ENCODE measurements at regions not wholly inside any gene's neighbourhood (a gene's known extent, or its start where the extent isn't known, plus 50 kb on each side); places are given as distances from the start of the nearest gene placed in this dataset.

GRCh38 chr1:87535551-87535950 is 206.9 kb downstream of the LMO4 start:
- Histone ChIP-seq H3K27ac (ENCODE audit: low read depth, low read length, poor library complexity, severe bottlenecking) (no peak overlapping the region), H3K27me3 (replicated peaks; ENCODE audit: insufficient read depth, low read depth, low read length, poor library complexity) (no peaks in the 10 kb centered on the region), H3K4me1 (ENCODE audit: insufficient read depth, low read length, poor library complexity, severe bottlenecking) (no peaks in the 10 kb centered on the region), H3K9me3 (ENCODE audit: low read depth, low read length, poor library complexity, severe bottlenecking) (no peaks in the 10 kb centered on the region), H3K4me3 (ENCODE audit: low read depth, low read length, poor library complexity, severe bottlenecking) (no peak overlapping the region), H3K36me3 (ENCODE audit: insufficient read depth, low read length, poor library complexity, severe bottlenecking) (no peaks in the 10 kb centered on the region)
- TF ChIP-seq EZH2 (IDR thresholded peaks at IDR 0.05; ENCODE audit: borderline replicate concordance, low read depth, low read length, poor library complexity, severe bottlenecking) (no peak), CTCF (conservative IDR thresholded peaks at IDR 0.05; ENCODE audit: low read depth, low read length) (no peak)
- ChIA-PET CTCF (no interaction called here), POLR2A (ENCODE audit: low non-redundant PET) (interaction anchor here (0.6 kb wide), 1 partner anchor 10 kb away, joined by 3 read pairs; no protein-coding TSS in a partner anchor)
- no TSS peak for BruUV-seq (replicated peaks)
- no peak for DNase-seq (ENCODE audit: low spot score)
- intact Hi-C loops (cut with micrococcal nuclease; ENCODE audit: unreplicated experiment), result no loop called here

- no peak overlapping the region for H3K4me3 ChIP-seq (ENCODE audit: low read depth, low read length, poor library complexity, severe bottlenecking)
- no peak for DNase-seq (ENCODE audit: low spot score)
- H3K9me3 ChIP-seq (ENCODE audit: low read depth, low read length, poor library complexity, severe bottlenecking), result peaks cover 9% of the 10 kb centered on the region
- BruUV-seq (replicated peaks), result no TSS peak
- no peaks in the 10 kb centered on the region for H3K36me3 ChIP-seq (ENCODE audit: insufficient read depth, low read length, poor library complexity, severe bottlenecking)
- CTCF ChIA-PET, result no interaction called here
- H3K27me3 ChIP-seq (replicated peaks; ENCODE audit: insufficient read depth, low read depth, low read length, poor library complexity), result no peaks in the 10 kb centered on the region
- no peak overlapping the region for H3K27ac ChIP-seq (ENCODE audit: low read depth, low read length, poor library complexity, severe bottlenecking)
- POLR2A ChIA-PET (ENCODE audit: low non-redundant PET), result no interaction called here
- no peaks in the 10 kb centered on the region for H3K4me1 ChIP-seq (ENCODE audit: insufficient read depth, low read length, poor library complexity, severe bottlenecking)
- intact Hi-C loops (cut with micrococcal nuclease; ENCODE audit: unreplicated experiment), result no loop called here
- TF ChIP-seq EZH2 (IDR thresholded peaks at IDR 0.05; ENCODE audit: borderline replicate concordance, low read depth, low read length, poor library complexity, severe bottlenecking) (no peak), CTCF (conservative IDR thresholded peaks at IDR 0.05; ENCODE audit: low read depth, low read length) (no peak)
These were observed 210.5 kb downstream of the LMO4 start for GRCh38 chr1:87539147-87539546.

GRCh38 chr1:87542697-87543096 is 214.0 kb downstream of the LMO4 start:
- POLR2A ChIA-PET (ENCODE audit: low non-redundant PET), result no interaction called here
- no TSS peak for BruUV-seq (replicated peaks)

More at GRCh38 chr1:87542697-87543096, 214.0 kb downstream of the LMO4 start:
- no peaks in the 10 kb centered on the region for H3K36me3 ChIP-seq (ENCODE audit: insufficient read depth, low read length, poor library complexity, severe bottlenecking)
- H3K27ac ChIP-seq (ENCODE audit: low read depth, low read length, poor library complexity, severe bottlenecking), result no peak overlapping the region
- TF ChIP-seq EZH2 (IDR thresholded peaks at IDR 0.05; ENCODE audit: borderline replicate concordance, low read depth, low read length, poor library complexity, severe bottlenecking), result no peak
- no peak for TF ChIP-seq CTCF (conservative IDR thresholded peaks at IDR 0.05; ENCODE audit: low read depth, low read length)
- intact Hi-C loops (cut with micrococcal nuclease; ENCODE audit: unreplicated experiment), result no loop called here
- H3K4me3 ChIP-seq (ENCODE audit: low read depth, low read length, poor library complexity, severe bottlenecking), result no peak overlapping the region
- H3K9me3 ChIP-seq (ENCODE audit: low read depth, low read length, poor library complexity, severe bottlenecking), result peaks cover 9% of the 10 kb centered on the region
- no peaks in the 10 kb centered on the region for H3K27me3 ChIP-seq (replicated peaks; ENCODE audit: insufficient read depth, low read depth, low read length, poor library complexity)
- no peaks in the 10 kb centered on the region for H3K4me1 ChIP-seq (ENCODE audit: insufficient read depth, low read length, poor library complexity, severe bottlenecking)
- CTCF ChIA-PET, result no interaction called here
- no peak for DNase-seq (ENCODE audit: low spot score)

All from A673 (cell line).